Cardiac muscle cell (in vitro differentiated cells and primary cell): ENCODE measurements at regions not wholly inside any gene's neighbourhood (a gene's known extent, or its start where the extent isn't known, plus 50 kb on each side); places are given as distances from the start of the nearest gene placed in this dataset.
A peak's percentile ranks its signal among the peaks of the same experiment; 100 is the strongest.

Experiments
- DNase-seq, 2 donors: peaks; one replicate each; pipeline versions ENCODE4 v3.0.0 to v3.0.0-alpha.2; 2010 to 2017; ENCODE audit warnings: low read depth in 1 of 2, low spot score in 1 of 2
- H3K27ac ChIP-seq: fragments of 200-600 bp; sonication (generic); 2 replicates; pipeline ENCODE4 v1.5.1; 2016
- H3K27me3 ChIP-seq: fragments of 200-600 bp; sonication (generic); 2 replicates; pipeline ENCODE4 v1.6.0; 2016; ENCODE audit warnings: control low read depth
- H3K36me3 ChIP-seq: fragments of 200-600 bp; sonication (generic); 2 replicates; pipeline ENCODE4 v1.5.1; 2016; ENCODE audit warnings: control low read depth
- H3K4me1 ChIP-seq: fragments of 200-600 bp; sonication (generic); 2 replicates; pipeline ENCODE4 v1.8.1; 2017; ENCODE audit warnings: low read depth, mild to moderate bottlenecking, mixed run types
- H3K4me3 ChIP-seq: fragments of 200-600 bp; sonication (generic); 2 replicates; pipeline ENCODE4 v1.5.1; 2016; ENCODE audit warnings: mild to moderate bottlenecking
- H3K9me3 ChIP-seq: fragments of 200-600 bp; sonication (generic); 2 replicates; pipeline ENCODE4 v1.5.1; 2017; ENCODE audit warnings: low read depth, mild to moderate bottlenecking, control low read depth
- CTCF ChIP-seq: IDR thresholded peaks from 2 replicates; pipeline ENCODE4 v1.5.1; 2012; ENCODE audit warnings: low read depth, mild to moderate bottlenecking, low read length

DNA sequence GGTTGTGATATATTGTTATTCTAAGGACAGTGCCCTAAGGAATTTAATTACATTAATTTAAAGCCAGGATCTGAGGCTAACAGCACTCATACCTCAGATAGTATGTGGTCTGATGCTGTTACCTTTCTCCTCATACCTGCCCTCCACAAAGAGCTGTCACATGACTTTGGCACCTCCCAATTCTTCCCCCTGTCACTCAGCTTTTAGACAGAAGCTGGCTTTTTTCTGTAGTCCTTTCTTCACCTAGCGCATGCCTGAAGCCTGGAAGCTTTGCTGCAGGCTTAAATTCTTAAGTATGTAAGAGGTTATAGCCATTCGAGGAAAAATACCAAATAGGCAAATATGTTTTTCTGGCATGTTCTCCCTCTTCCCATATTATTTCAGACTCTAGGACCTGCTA lies 61.0 kb upstream of the ADAMTS19 start:
- Histone ChIP-seq H3K27me3 (no peaks in the 10 kb centered on the region), H3K9me3 (no peaks in the 10 kb centered on the region), H3K4me1 (no peaks in the 10 kb centered on the region), H3K36me3 (no peaks in the 10 kb centered on the region), H3K4me3 (no peak overlapping the region), H3K27ac (no peak overlapping the region)
- DNase-seq = no peak
- no peak for TF ChIP-seq CTCF

- Histone ChIP-seq H3K27me3 (no peaks in the 10 kb centered on the region), H3K9me3 (no peaks in the 10 kb centered on the region), H3K4me3 (no peak overlapping the region), H3K36me3 (no peaks in the 10 kb centered on the region), H3K4me1 (no peaks in the 10 kb centered on the region), H3K27ac (no peak overlapping the region)
- TF ChIP-seq CTCF = peak; percentile 32
- DNase-seq = peak in 1 of 2 donors; percentile 25
Observed at GRCh38 chr5:129400395-129400983, 59.6 kb upstream of the ADAMTS19 start.

DNA sequence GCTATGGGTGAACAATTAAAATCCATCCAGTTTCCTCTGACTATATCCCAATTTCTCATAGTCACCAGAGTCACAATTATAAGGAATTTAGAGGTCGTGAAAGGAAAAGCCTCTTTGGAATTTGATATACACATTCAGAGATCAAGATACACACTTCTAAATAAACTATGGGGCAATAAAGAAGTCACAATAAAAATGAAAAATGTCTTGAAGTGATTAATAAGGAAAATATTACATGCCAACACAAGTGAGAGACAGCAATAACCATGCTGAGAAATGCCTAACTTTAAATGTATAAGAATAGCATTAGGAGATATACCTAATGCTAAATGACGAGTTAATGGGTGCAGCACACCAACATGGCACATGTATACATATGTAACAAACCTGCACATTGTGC lies 54.9 kb upstream of the ADAMTS19 start:
- H3K4me1 ChIP-seq = peaks cover 10% of the 10 kb centered on the region
- TF ChIP-seq CTCF = no peak
- H3K27me3 ChIP-seq = no peaks in the 10 kb centered on the region
- no peak for DNase-seq
- no peak overlapping the region for H3K4me3 ChIP-seq
- H3K27ac ChIP-seq = no peak overlapping the region
- no peaks in the 10 kb centered on the region for H3K36me3 ChIP-seq
- no peaks in the 10 kb centered on the region for H3K9me3 ChIP-seq

GRCh38 chr5:129406440-129406839 lies 53.7 kb upstream of the ADAMTS19 start:
- Histone ChIP-seq H3K4me1 (peaks cover 23% of the 10 kb centered on the region), H3K4me3 (no peak overlapping the region), H3K27ac (no peak overlapping the region), H3K36me3 (no peaks in the 10 kb centered on the region), H3K9me3 (no peaks in the 10 kb centered on the region), H3K27me3 (no peaks in the 10 kb centered on the region)
- peak in 1 of 2 donors; percentile 48 for DNase-seq
- no peak for TF ChIP-seq CTCF
